ENCODE measurements at regions not wholly inside any gene's neighbourhood (a gene's known extent, or its start where the extent isn't known, plus 50 kb on each side); places are given as distances from the start of the nearest gene placed in this dataset.

GRCh38 chr2:133768256-133768655, 200.0 kb upstream of the NCKAP5 start:
- TF ChIP-seq SP1 (IDR thresholded peaks at IDR 0.05) (no peak), ZNF384 (IDR thresholded peaks at IDR 0.05) (no peak), NFRKB (IDR thresholded peaks at IDR 0.05) (no peak), FOXK2 (IDR thresholded peaks at IDR 0.05) (no peak), PKNOX1 (IDR thresholded peaks at IDR 0.05) (no peak), FOXM1 (IDR thresholded peaks at IDR 0.05; ENCODE audit: borderline replicate concordance) (no peak), HDGF (IDR thresholded peaks at IDR 0.05; ENCODE audit: borderline replicate concordance) (no peak), CTBP1 (IDR thresholded peaks at IDR 0.05; ENCODE audit: borderline replicate concordance) (no peak), ELF4 (IDR thresholded peaks at IDR 0.05) (no peak), LEF1 (IDR thresholded peaks at IDR 0.05; ENCODE audit: borderline replicate concordance) (no peak), FOXA1 (IDR thresholded peaks at IDR 0.05) (no peak)
